ENCODE measurements at regions not wholly inside any gene's neighbourhood (a gene's known extent, or its start where the extent isn't known, plus 50 kb on each side); places are given as distances from the start of the nearest gene placed in this dataset.

DNA sequence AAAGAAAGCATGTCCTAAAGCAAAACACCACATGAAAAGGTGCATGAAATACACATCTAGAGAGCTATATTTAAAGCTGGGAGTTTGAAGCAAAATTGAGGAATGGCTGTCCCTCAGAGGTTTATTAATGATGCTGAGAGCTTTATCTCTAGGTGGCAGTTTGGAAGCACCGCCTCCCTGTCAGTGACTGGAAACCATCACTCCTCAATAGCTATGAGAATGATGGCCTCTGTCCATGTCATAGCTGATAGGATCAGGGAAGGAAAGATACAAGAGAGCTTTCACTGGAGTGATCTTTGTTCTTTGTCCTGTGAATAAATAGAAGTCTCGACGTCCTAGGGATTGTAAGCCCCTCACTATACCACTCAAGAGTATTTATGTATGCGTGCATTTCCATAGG lies 110.5 kb downstream of the NUDT12 start:
- H3K9ac ChIP-seq (ENCODE audit: low read length), result no peak overlapping the region
- H3K9me3 ChIP-seq (ENCODE audit: control extremely low read depth in 1 of 3, control insufficient read depth in 2 of 3, insufficient read depth in 1 of 3, low read length in 2 of 3), result no peaks in the 10 kb centered on the region
- ATAC-seq (ENCODE audit: low read depth) (no peak), DNase-seq (no peak)
- no peak overlapping the region for H3K27ac ChIP-seq (ENCODE audit: low read length in 2 of 2)
- ChIA-PET CTCF (no interaction called here), POLR2A (no interaction called here)
- intact Hi-C loops (cut with micrococcal nuclease), result no loop called here
- no peaks in the 10 kb centered on the region for H3K4me1 ChIP-seq (ENCODE audit: control insufficient read depth in 2 of 2, insufficient read depth in 2 of 2, low read length in 2 of 2)
- TF ChIP-seq, protein P1, sequence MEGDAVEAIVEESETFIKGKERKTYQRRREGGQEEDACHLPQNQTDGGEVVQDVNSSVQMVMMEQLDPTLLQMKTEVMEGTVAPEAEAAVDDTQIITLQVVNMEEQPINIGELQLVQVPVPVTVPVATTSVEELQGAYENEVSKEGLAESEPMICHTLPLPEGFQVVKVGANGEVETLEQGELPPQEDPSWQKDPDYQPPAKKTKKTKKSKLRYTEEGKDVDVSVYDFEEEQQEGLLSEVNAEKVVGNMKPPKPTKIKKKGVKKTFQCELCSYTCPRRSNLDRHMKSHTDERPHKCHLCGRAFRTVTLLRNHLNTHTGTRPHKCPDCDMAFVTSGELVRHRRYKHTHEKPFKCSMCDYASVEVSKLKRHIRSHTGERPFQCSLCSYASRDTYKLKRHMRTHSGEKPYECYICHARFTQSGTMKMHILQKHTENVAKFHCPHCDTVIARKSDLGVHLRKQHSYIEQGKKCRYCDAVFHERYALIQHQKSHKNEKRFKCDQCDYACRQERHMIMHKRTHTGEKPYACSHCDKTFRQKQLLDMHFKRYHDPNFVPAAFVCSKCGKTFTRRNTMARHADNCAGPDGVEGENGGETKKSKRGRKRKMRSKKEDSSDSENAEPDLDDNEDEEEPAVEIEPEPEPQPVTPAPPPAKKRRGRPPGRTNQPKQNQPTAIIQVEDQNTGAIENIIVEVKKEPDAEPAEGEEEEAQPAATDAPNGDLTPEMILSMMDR (IDR thresholded peaks at IDR 0.05), result no peak
- TF ChIP-seq EZH2 (IDR thresholded peaks at IDR 0.05; ENCODE audit: borderline replicate concordance, insufficient read depth, low read depth, low read length, poor library complexity, severe bottlenecking), result no peak
- H3K4me3 Mint-ChIP-seq, result no peak overlapping the region
- no peaks in the 10 kb centered on the region for H3K4me1 Mint-ChIP-seq
- no peaks in the 10 kb centered on the region for H3K79me2 ChIP-seq (ENCODE audit: control insufficient read depth, insufficient read depth, low read length)
- H3K27ac Mint-ChIP-seq, result no peak overlapping the region
- H3K4me3 ChIP-seq (ENCODE audit: control extremely low read depth in 1 of 5, extremely low read depth in 1 of 5, insufficient read depth in 1 of 5, low read depth in 2 of 5, low read length in 4 of 5), result no peak overlapping the region
- H3K36me3 ChIP-seq (replicated peaks in 1 of 2; ENCODE audit: control extremely low read depth in 1 of 2, control insufficient read depth in 1 of 2, extremely low read depth in 1 of 2, insufficient read depth in 2 of 2, low read length in 1 of 2), result no peaks in the 10 kb centered on the region
- no peak overlapping the region for H2AFZ ChIP-seq (ENCODE audit: insufficient read depth, low read depth, low read length, poor library complexity, severe bottlenecking)
- WGBS (ENCODE audit: insufficient coverage), result no CpG with 5 or more reads among the region's 4 CpGs
- H3K9me3 Mint-ChIP-seq (ENCODE audit: insufficient read depth), result no peaks in the 10 kb centered on the region
- no peaks in the 10 kb centered on the region for H3K27me3 ChIP-seq (replicated peaks in 1 of 4; ENCODE audit: control extremely low read depth in 1 of 4, control insufficient read depth in 3 of 4, insufficient read depth in 4 of 4, low read length in 3 of 4)
- no peak overlapping the region for H3K4me2 ChIP-seq (replicated peaks; ENCODE audit: low read depth, low read length, poor library complexity, severe bottlenecking)
- H4K20me1 ChIP-seq (ENCODE audit: control insufficient read depth, insufficient read depth, low read length, poor library complexity, severe bottlenecking), result no peaks in the 10 kb centered on the region
- no peaks in the 10 kb centered on the region for H3K27me3 Mint-ChIP-seq

DNA sequence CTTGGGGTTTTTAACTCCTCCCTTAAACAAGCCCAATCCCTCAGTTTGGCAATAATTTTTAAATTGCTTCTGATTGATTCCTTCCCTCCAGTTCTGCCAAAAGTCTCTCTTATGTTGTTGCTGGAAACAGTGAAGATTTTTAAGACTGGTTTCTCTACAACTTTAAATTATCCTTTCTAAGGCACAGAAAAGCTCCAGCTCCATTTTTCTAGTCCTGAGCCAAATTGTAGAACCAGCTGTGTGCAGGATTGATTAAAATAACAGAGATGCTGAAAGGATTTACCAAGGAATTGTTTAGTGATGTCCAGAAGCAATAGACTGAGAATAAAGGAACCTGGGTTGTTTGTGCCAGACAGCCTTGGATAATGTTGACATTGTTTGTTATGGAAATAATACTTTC lies 111.3 kb downstream of the NUDT12 start:
- ChIA-PET POLR2A (no interaction called here), CTCF (no interaction called here)
- no peak overlapping the region for H3K4me3 Mint-ChIP-seq
- no peak overlapping the region for H3K9ac ChIP-seq (ENCODE audit: low read length)
- intact Hi-C loops (cut with micrococcal nuclease), result no loop called here
- H3K4me2 ChIP-seq (replicated peaks; ENCODE audit: low read depth, low read length, poor library complexity, severe bottlenecking), result no peak overlapping the region
- no peaks in the 10 kb centered on the region for H3K4me1 Mint-ChIP-seq
- H3K27ac Mint-ChIP-seq, result no peak overlapping the region
- H3K27me3 Mint-ChIP-seq, result no peaks in the 10 kb centered on the region
- no peaks in the 10 kb centered on the region for H3K9me3 ChIP-seq (ENCODE audit: control extremely low read depth in 1 of 3, control insufficient read depth in 2 of 3, insufficient read depth in 1 of 3, low read length in 2 of 3)
- H3K79me2 ChIP-seq (ENCODE audit: control insufficient read depth, insufficient read depth, low read length), result no peaks in the 10 kb centered on the region
- no peak for DNase-seq
- H2AFZ ChIP-seq (ENCODE audit: insufficient read depth, low read depth, low read length, poor library complexity, severe bottlenecking), result no peak overlapping the region
- no peaks in the 10 kb centered on the region for H3K36me3 ChIP-seq (replicated peaks in 1 of 2; ENCODE audit: control extremely low read depth in 1 of 2, control insufficient read depth in 1 of 2, extremely low read depth in 1 of 2, insufficient read depth in 2 of 2, low read length in 1 of 2)
- no peak overlapping the region for H3K4me3 ChIP-seq (ENCODE audit: control extremely low read depth in 1 of 5, extremely low read depth in 1 of 5, insufficient read depth in 1 of 5, low read depth in 2 of 5, low read length in 4 of 5)
- H3K4me1 ChIP-seq (ENCODE audit: control insufficient read depth in 2 of 2, insufficient read depth in 2 of 2, low read length in 2 of 2), result no peaks in the 10 kb centered on the region
- no peak overlapping the region for H3K27ac ChIP-seq (ENCODE audit: low read length in 2 of 2)
- ATAC-seq (ENCODE audit: low read depth), result no peak
- no peaks in the 10 kb centered on the region for H3K27me3 ChIP-seq (replicated peaks in 1 of 4; ENCODE audit: control extremely low read depth in 1 of 4, control insufficient read depth in 3 of 4, insufficient read depth in 4 of 4, low read length in 3 of 4)
- no peak for TF ChIP-seq EZH2 (IDR thresholded peaks at IDR 0.05; ENCODE audit: borderline replicate concordance, insufficient read depth, low read depth, low read length, poor library complexity, severe bottlenecking)
- TF ChIP-seq, protein P1 (IDR thresholded peaks at IDR 0.05), result no peak
- no peaks in the 10 kb centered on the region for H4K20me1 ChIP-seq (ENCODE audit: control insufficient read depth, insufficient read depth, low read length, poor library complexity, severe bottlenecking)
- H3K9me3 Mint-ChIP-seq (ENCODE audit: insufficient read depth), result no peaks in the 10 kb centered on the region
